ENCODE measurements at regions not wholly inside any gene's neighbourhood (a gene's known extent, or its start where the extent isn't known, plus 50 kb on each side); places are given as distances from the start of the nearest gene placed in this dataset.

GRCh38 chr5:68465133-68465532 is 249.6 kb downstream of the PIK3R1 start:
- TF ChIP-seq CTCF (IDR thresholded peaks at IDR 0.05; ENCODE audit: low read depth, low read length) (no peak), POLR2A (IDR thresholded peaks at IDR 0.05; ENCODE audit: extremely low read depth, insufficient read length) (no peak)
